GM18511 (cell line): ENCODE measurements at regions not wholly inside any gene's neighbourhood (a gene's known extent, or its start where the extent isn't known, plus 50 kb on each side); places are given as distances from the start of the nearest gene placed in this dataset.
A peak's percentile ranks its signal among the peaks of the same experiment; 100 is the strongest.
"Not testable (repeated sequence)": the region's sequence is repeated elsewhere in the genome, so short reads cannot be mapped to it uniquely, and the experiment has no call there.

Source experiments
- ATAC-seq: cut with Tn5 transposase; IDR thresholded peaks from one replicate; pipeline ENCODE4 v1.9.1; 2021; ENCODE audit warnings: mild to moderate bottlenecking, moderate library complexity; ENCODE audit not compliant: unreplicated experiment

GRCh38 chr2:142286618-142287017 is 155.8 kb upstream of the LRP1B start:
- ATAC-seq, result peak; percentile 88

GRCh38 chr2:142285480-142285879 is 154.7 kb upstream of the LRP1B start:
- ATAC-seq, result no peak

- ATAC-seq, result not testable (repeated sequence)
Observed at GRCh38 chr2:142284336-142284735, 153.5 kb upstream of the LRP1B start.

- no peak for ATAC-seq
Observed at GRCh38 chr2:142280831-142281230, 150.0 kb upstream of the LRP1B start.

- ATAC-seq, result no peak
Observed at GRCh38 chr2:142270990-142271389, 140.2 kb upstream of the LRP1B start.

GRCh38 chr2:142270291-142270690 is 139.5 kb upstream of the LRP1B start:
- ATAC-seq, result no peak

GRCh38 chr2:142259356-142259755 is 128.5 kb upstream of the LRP1B start:
- no peak for ATAC-seq

GRCh38 chr2:142254031-142254430 is 123.2 kb upstream of the LRP1B start:
- no peak for ATAC-seq

GRCh38 chr2:142241016-142241415 is 110.2 kb upstream of the LRP1B start:
- ATAC-seq, result no peak

- ATAC-seq, result no peak
Observed at GRCh38 chr2:142236181-142236580, 105.4 kb upstream of the LRP1B start.

GRCh38 chr2:142234741-142235140 is 103.9 kb upstream of the LRP1B start:
- no peak for ATAC-seq

- no peak for ATAC-seq
Observed at GRCh38 chr2:142223309-142223708, 92.5 kb upstream of the LRP1B start.

- ATAC-seq, result no peak
Observed at GRCh38 chr2:142222715-142223114, 91.9 kb upstream of the LRP1B start.

- no peak for ATAC-seq
Observed at GRCh38 chr2:142220901-142221300, 90.1 kb upstream of the LRP1B start.

GRCh38 chr2:142220239-142220638 is 89.4 kb upstream of the LRP1B start:
- ATAC-seq, result no peak

- no peak for ATAC-seq
Observed at GRCh38 chr2:142218471-142218870, 87.7 kb upstream of the LRP1B start.

GRCh38 chr2:142217804-142218203 is 87.0 kb upstream of the LRP1B start:
- ATAC-seq, result no peak

- ATAC-seq, result no peak
Observed at GRCh38 chr2:142200062-142200461, 69.2 kb upstream of the LRP1B start.

GRCh38 chr2:142199073-142199472 is 68.3 kb upstream of the LRP1B start:
- no peak for ATAC-seq

- ATAC-seq, result no peak
Observed at GRCh38 chr2:142190805-142191204, 60.0 kb upstream of the LRP1B start.

GRCh38 chr2:142189501-142189900 is 58.7 kb upstream of the LRP1B start:
- ATAC-seq, result no peak

GRCh38 chr2:142188562-142188961 is 57.7 kb upstream of the LRP1B start:
- ATAC-seq, result no peak

GRCh38 chr2:142180820-142181533 is 50.2 kb upstream of the LRP1B start:
- no peak for ATAC-seq
